Left ventricle myocardium superior (tissue), 1 donor: ENCODE measurements at regions not wholly inside any gene's neighbourhood (a gene's known extent, or its start where the extent isn't known, plus 50 kb on each side); places are given as distances from the start of the nearest gene placed in this dataset.
A peak's percentile ranks its signal among the peaks of the same experiment; 100 is the strongest.

Source experiments
- ATAC-seq: fragments of 200-7000 bp; cut with Tn5 transposase; one replicate; pipeline ENCODE4 v1.9.1; 2020; ENCODE audit warnings: mild to moderate bottlenecking, moderate library complexity
- DNase-seq: peaks from one replicate; pipeline ENCODE4 v3.0.0-alpha.2; 2020
- intact Hi-C: fragments of 100-400 bp; cut with micrococcal nuclease; formaldehyde crosslinking; loops from one replicate; pipeline ENCODE4 v1.11.0; 2022
- donor health status: DM: no; HTN: yes; CAD: no; lungs with severe emphysema.

DNA sequence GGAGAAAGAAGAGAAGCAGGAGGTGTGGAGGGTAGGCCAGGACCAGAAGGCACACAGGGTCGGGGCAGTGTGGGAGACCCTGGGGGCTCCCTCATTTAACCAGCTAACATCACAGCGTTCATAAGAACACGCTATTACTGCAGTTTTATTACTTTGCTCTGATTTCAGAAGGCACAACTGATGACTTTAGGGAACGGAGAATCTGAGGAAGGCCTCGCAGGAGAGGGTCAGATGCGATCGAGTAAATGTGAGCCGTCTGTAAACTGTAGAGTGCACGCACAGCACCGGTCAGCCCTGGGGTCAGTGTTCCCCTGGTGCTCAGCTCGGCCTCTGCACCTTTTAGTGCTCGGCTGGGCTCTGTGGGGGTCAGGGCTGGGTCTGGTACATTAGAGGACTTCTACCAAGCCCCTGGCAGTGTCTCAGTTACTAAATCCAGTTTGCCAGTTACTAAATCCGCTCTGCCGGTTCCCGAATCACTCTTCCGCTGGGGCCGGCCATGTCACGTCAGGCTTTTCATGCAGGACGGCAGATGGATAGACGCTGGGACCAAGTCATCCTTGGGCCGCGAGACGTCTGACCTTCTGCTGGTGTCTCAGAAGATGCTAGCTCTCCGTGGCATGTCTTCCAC is 325.9 kb downstream of the SEC14L1 start:
- DNase-seq (peak; percentile 23), ATAC-seq (no peak)
- intact Hi-C loops = no loop called here

DNA sequence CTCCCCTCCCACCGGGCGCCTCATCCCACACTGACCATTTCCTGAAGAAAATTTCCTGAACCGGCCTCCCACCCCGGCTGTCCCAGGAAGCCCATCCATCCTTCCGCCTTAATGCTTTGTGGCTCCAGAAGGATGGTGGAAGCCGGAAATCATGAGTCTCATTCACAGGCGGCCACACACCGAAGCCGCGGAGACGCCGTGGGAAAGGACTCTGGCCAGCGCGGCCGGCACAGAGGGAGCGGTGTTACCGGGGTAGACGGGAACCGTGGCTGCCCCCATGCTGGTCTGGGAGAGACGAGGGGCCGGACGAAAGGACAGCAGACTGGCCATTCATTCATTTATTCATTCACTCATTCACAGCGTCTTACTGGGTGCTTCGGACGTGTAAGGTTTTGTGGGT is 326.8 kb downstream of the SEC14L1 start:
- ATAC-seq (no peak), DNase-seq (peak; percentile 41)
- intact Hi-C loops = no loop called here

- DNase-seq (peak; percentile 15), ATAC-seq (no peak)
- intact Hi-C loops = no loop called here
These were observed 328.1 kb downstream of the SEC14L1 start for GRCh38 chr17:77468897-77469296.

- ATAC-seq = no peak
- intact Hi-C loops = no loop called here
These were observed 329.6 kb downstream of the SEC14L1 start for GRCh38 chr17:77470330-77470786.

GRCh38 chr17:77470800-77471733 is 330.3 kb downstream of the SEC14L1 start:
- DNase-seq = peak; percentile 84
- intact Hi-C loops = no loop called here
- ATAC-seq = peak; percentile 90

More at GRCh38 chr17:77470330-77470786, 329.6 kb downstream of the SEC14L1 start:
- DNase-seq = no peak

DNA sequence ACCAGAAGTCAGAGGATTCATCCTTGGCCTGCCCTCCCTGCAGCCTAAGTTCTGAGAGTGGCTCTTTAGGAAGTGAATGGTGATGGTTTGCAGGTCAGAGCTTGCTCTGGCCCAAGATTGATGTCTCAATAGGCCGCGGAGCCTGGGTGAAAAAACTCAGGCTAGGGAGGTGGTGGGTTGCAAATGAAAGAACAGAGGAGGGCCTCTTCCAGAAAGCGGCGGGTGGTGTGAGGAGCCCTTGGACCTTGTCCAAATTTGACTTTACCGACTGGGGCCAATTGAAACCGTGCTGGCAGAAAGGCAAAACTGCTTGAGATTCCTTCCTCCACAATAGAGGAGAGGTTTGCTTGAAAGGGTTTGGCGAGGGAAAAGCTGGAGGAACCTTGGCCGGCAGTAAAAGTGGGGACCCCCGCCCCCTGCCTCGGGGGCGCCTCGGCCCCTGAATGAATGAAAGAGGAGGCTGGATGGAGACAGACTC is 331.3 kb downstream of the SEC14L1 start:
- intact Hi-C loops = no loop called here
- peak; percentile 71 for ATAC-seq
- DNase-seq = peak; percentile 48

GRCh38 chr17:77472468-77473310 is 331.9 kb downstream of the SEC14L1 start:
- DNase-seq (peak; percentile 23), ATAC-seq (peak; percentile 7)
- intact Hi-C loops = no loop called here

- no peak for DNase-seq
- no peak for ATAC-seq
- intact Hi-C loops = no loop called here
These were observed 333.0 kb downstream of the SEC14L1 start for GRCh38 chr17:77473615-77474226.

- peak; percentile 62 for DNase-seq
- intact Hi-C loops = no loop called here
- ATAC-seq = no peak
These were observed 333.7 kb downstream of the SEC14L1 start for GRCh38 chr17:77474292-77474988.

DNA sequence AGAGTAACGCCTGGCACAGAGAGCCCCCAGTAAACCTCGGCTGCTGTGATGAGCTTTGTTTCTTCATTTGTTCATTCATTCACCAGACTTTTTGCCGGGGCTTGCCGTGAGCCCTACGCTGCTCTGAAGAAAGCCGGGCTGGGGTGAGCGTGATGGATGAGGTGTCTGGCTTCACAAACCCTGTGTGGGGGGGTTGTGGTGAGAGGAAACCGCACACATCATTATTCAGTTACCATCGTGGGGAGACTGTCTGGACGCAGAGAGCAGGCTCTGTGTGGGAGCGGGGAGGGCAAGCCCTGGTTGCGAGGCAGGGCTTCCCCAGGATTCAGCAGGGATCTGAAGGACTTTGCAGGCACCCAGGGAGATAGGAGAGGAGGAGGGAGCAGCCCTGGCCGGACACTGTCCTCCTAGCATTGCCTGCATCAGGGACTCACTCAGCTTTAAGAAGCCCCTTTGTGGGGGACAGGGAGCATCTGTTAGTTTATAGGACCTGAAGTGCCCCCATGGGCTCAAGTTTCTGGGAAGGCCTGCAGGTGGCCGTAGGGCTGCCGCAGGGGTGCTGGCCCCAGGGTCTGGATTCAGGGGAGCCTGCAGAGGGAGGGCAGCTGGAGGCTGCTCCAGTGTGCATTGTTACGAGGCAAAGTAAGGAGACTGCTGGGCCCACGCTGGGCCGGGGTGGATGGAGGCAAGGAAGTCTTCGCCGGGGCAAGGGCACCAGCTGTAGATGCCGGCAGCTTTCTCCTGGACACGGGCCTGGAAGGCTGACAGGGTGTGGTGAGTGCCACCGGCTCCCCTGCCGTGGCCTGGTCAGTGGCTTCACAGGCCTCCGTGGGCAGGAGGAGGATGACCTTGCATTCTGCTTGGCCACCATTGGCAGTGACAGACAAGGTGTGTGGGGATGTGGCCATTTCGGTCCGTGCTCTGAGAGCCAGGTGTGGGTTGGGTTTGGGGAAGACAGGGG is 334.5 kb downstream of the SEC14L1 start:
- DNase-seq (peak; percentile 30), ATAC-seq (no peak)
- intact Hi-C loops = no loop called here

GRCh38 chr17:77476006-77476405 is 335.2 kb downstream of the SEC14L1 start:
- no peak for ATAC-seq
- peak; percentile 27 for DNase-seq
- intact Hi-C loops = no loop called here

DNA sequence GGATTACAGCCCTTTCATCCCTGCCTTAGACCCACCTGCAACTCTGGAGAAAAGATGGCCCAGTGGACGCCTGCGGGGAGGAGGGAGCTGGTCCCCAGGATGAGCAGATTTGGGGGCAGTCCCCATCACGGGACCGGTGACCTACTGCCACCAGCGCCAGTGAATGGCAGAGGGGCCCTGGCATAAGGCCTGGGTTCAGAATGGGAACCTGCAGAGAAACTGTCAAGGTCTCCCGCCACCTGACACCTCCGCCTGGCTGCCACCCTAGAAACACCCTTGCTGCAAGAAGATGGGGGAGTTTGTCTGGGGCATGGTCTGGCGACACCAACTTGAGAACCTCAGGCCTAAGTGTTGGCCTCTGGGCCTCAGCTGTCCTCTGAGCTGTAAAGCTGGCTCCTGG is 335.7 kb downstream of the SEC14L1 start:
- intact Hi-C loops = no loop called here
- no peak for ATAC-seq
- peak; percentile 21 for DNase-seq

GRCh38 chr17:77476931-77477805 is 336.4 kb downstream of the SEC14L1 start:
- intact Hi-C loops = no loop called here
- peak; percentile 81 for ATAC-seq
- peak; percentile 70 for DNase-seq

- intact Hi-C loops = no loop called here
- DNase-seq (no peak), ATAC-seq (no peak)
These were observed 337.5 kb downstream of the SEC14L1 start for GRCh38 chr17:77478281-77478680.

DNA sequence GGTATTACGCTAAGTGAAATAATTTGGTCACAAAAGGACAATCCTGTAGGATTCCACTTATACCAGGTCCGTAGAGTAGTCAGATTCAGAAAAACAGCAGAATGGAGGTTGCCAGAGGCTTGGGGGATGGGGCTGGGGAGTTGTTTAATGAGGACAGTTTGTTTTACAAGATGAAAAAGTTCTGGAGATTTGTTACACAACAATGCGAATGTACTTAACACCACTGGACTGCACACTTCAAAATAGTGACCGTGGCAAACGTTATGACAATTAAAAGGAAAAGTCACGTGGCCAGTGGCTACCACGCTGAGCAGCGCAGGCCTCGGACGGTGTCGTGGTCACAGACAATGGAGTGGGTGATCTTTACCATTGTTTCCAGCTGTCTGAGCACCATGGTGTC is 338.1 kb downstream of the SEC14L1 start:
- no peak for ATAC-seq
- no peak for DNase-seq
- intact Hi-C loops = no loop called here
